ENCODE measurements at regions not wholly inside any gene's neighbourhood (a gene's known extent, or its start where the extent isn't known, plus 50 kb on each side); places are given as distances from the start of the nearest gene placed in this dataset.

GRCh38 chr2:37427241-37427640 is 82.8 kb downstream of the QPCT start:
- TF ChIP-seq, protein P1, sequence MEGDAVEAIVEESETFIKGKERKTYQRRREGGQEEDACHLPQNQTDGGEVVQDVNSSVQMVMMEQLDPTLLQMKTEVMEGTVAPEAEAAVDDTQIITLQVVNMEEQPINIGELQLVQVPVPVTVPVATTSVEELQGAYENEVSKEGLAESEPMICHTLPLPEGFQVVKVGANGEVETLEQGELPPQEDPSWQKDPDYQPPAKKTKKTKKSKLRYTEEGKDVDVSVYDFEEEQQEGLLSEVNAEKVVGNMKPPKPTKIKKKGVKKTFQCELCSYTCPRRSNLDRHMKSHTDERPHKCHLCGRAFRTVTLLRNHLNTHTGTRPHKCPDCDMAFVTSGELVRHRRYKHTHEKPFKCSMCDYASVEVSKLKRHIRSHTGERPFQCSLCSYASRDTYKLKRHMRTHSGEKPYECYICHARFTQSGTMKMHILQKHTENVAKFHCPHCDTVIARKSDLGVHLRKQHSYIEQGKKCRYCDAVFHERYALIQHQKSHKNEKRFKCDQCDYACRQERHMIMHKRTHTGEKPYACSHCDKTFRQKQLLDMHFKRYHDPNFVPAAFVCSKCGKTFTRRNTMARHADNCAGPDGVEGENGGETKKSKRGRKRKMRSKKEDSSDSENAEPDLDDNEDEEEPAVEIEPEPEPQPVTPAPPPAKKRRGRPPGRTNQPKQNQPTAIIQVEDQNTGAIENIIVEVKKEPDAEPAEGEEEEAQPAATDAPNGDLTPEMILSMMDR (IDR thresholded peaks at IDR 0.05), result no peak
- no peak for TF ChIP-seq POLR2A (IDR thresholded peaks at IDR 0.05)
